Fibroblast of lung (primary cell): ENCODE measurements at regions not wholly inside any gene's neighbourhood (a gene's known extent, or its start where the extent isn't known, plus 50 kb on each side); places are given as distances from the start of the nearest gene placed in this dataset.
"Not testable (repeated sequence)": the region's sequence is repeated elsewhere in the genome, so short reads cannot be mapped to it uniquely, and the experiment has no call there.

ENCODE experiments used
- DNase-seq, 2 donors: peaks; one replicate each; pipeline versions ENCODE4 v3.0.0 to v3.0.0-alpha.2; 2010; ENCODE audit warnings: low read depth in 2 of 2
- H2AFZ ChIP-seq: 2 replicates; pipeline ENCODE4 v1.5.1; 2012; ENCODE audit warnings: low read length, control low read depth, inconsistent platforms
- H3K27ac ChIP-seq: 2 replicates; pipeline ENCODE4 v1.5.1; 2011; ENCODE audit warnings: low read length, control low read depth; ENCODE audit not compliant: insufficient read depth
- H3K27me3 ChIP-seq: 2 replicates; pipeline ENCODE4 v1.5.1; 2011; ENCODE audit warnings: mild to moderate bottlenecking, low read length; ENCODE audit not compliant: control insufficient read depth, insufficient read depth
- H3K36me3 ChIP-seq: 2 replicates; pipeline ENCODE4 v1.5.1; 2011; ENCODE audit warnings: low read length; ENCODE audit not compliant: control insufficient read depth, insufficient read depth
- H3K4me1 ChIP-seq: 2 replicates; pipeline ENCODE4 v1.5.1; 2011; ENCODE audit warnings: low read length; ENCODE audit not compliant: control insufficient read depth, insufficient read depth; ENCODE audit errors: extremely low read depth
- H3K4me2 ChIP-seq: 2 replicates; pipeline ENCODE4 v1.5.1; 2011; ENCODE audit warnings: low read length, control low read depth; ENCODE audit not compliant: insufficient read depth; ENCODE audit errors: extremely low read depth
- H3K4me3 ChIP-seq, 4 experiments: fragments of 200-600 bp in 1 of 4; sonication (generic) in 1 of 4; replicated peaks in 1 of 4; 2 replicates each; pipeline ENCODE4 v1.5.1; 2011 to 2016; ENCODE audit warnings: low read length in 4 of 4, low read depth in 3 of 4, mild to moderate bottlenecking in 3 of 4, control low read depth in 2 of 4, inconsistent platforms in 1 of 4, mixed read lengths in 1 of 4; ENCODE audit not compliant: insufficient read depth in 1 of 4; ENCODE audit errors: control extremely low read depth in 1 of 4
- H3K79me2 ChIP-seq: 2 replicates; pipeline ENCODE4 v1.5.1; 2012; ENCODE audit warnings: mild to moderate bottlenecking, low read length, inconsistent platforms; ENCODE audit not compliant: control insufficient read depth, insufficient read depth
- H3K9ac ChIP-seq: 2 replicates; pipeline ENCODE4 v1.5.1; 2011; ENCODE audit warnings: mild to moderate bottlenecking, low read length, control low read depth; ENCODE audit not compliant: insufficient read depth
- H3K9me3 ChIP-seq: 2 replicates; pipeline ENCODE4 v1.5.1; 2012; ENCODE audit warnings: low read depth, low read length; ENCODE audit not compliant: control insufficient read depth, insufficient read depth
- H4K20me1 ChIP-seq: 2 replicates; pipeline ENCODE4 v1.5.1; 2011; ENCODE audit warnings: low read length; ENCODE audit not compliant: control insufficient read depth, insufficient read depth; ENCODE audit errors: extremely low read depth
- CTCF ChIP-seq, 2 donors: IDR thresholded peaks in 1 of 2; conservative IDR thresholded peaks in 1 of 2; 1 replicate in 1 of 2; 2 replicates in 1 of 2; pipeline ENCODE4 v1.5.1; 2011 to 2012; ENCODE audit warnings: low read length in 2 of 2, control low read depth in 1 of 2, inconsistent platforms in 1 of 2, low read depth in 1 of 2, mild to moderate bottlenecking in 1 of 2
- EZH2 ChIP-seq: IDR thresholded peaks from 2 replicates; pipeline ENCODE4 v1.5.1; 2012; ENCODE audit warnings: low read length, control low read depth, mild to moderate bottlenecking; ENCODE audit errors: missing control alignments

- H3K36me3 ChIP-seq, result no peaks in the 10 kb centered on the region
- no peak overlapping the region for H3K9ac ChIP-seq
- no peak overlapping the region for H3K27ac ChIP-seq
- no peaks in the 10 kb centered on the region for H3K79me2 ChIP-seq
- no peak overlapping the region for H2AFZ ChIP-seq
- H3K9me3 ChIP-seq, result no peaks in the 10 kb centered on the region
- H3K4me1 ChIP-seq, result no peaks in the 10 kb centered on the region
- H3K4me2 ChIP-seq, result no peak overlapping the region
- H3K27me3 ChIP-seq, result no peaks in the 10 kb centered on the region
- H4K20me1 ChIP-seq, result no peaks in the 10 kb centered on the region
- no peak for DNase-seq
- TF ChIP-seq CTCF (conservative IDR thresholded peaks at IDR 0.05 in 1 of 2, IDR thresholded peaks at IDR 0.05 in 1 of 2; ENCODE audit: low read depth in 1 of 2, low read length in 2 of 2) (no peak), EZH2 (no peak)
- H3K4me3 ChIP-seq, result no peak overlapping the region
These were observed 419.5 kb downstream of the NUP35 start for GRCh38 chr2:183543731-183544130.

- H3K27me3 ChIP-seq, H3K27ac ChIP-seq, H3K36me3 ChIP-seq, H2AFZ ChIP-seq, H3K79me2 ChIP-seq, H3K9ac ChIP-seq, H4K20me1 ChIP-seq, H3K9me3 ChIP-seq, H3K4me3 ChIP-seq, H3K4me2 ChIP-seq, H3K4me1 ChIP-seq, DNase-seq: not testable (repeated sequence)
These were observed 422.5 kb downstream of the NUP35 start for GRCh38 chr2:183546560-183547350.

GRCh38 chr2:183552716-183553115 lies 428.5 kb downstream of the NUP35 start:
- Histone ChIP-seq H3K4me3 (no peak overlapping the region), H3K79me2 (no peaks in the 10 kb centered on the region), H3K4me2 (no peak overlapping the region), H4K20me1 (no peaks in the 10 kb centered on the region), H3K27me3 (no peaks in the 10 kb centered on the region), H3K36me3 (no peaks in the 10 kb centered on the region), H3K4me1 (no peaks in the 10 kb centered on the region), H3K9ac (no peak overlapping the region), H3K9me3 (no peaks in the 10 kb centered on the region), H3K27ac (no peak overlapping the region), H2AFZ (no peak overlapping the region)
- no peak for DNase-seq
- TF ChIP-seq EZH2, result no peak
- no peak for TF ChIP-seq CTCF (conservative IDR thresholded peaks at IDR 0.05 in 1 of 2, IDR thresholded peaks at IDR 0.05 in 1 of 2; ENCODE audit: low read depth in 1 of 2, low read length in 2 of 2)
